ENCODE measurements at regions not wholly inside any gene's neighbourhood (a gene's known extent, or its start where the extent isn't known, plus 50 kb on each side); places are given as distances from the start of the nearest gene placed in this dataset.

- TF ChIP-seq CTCF (optimal IDR thresholded peaks at IDR 0.05 in 1 of 3, IDR thresholded peaks at IDR 0.05 in 1 of 3, conservative IDR thresholded peaks at IDR 0.05 in 1 of 3; ENCODE audit: extremely low read depth in 1 of 3, insufficient read depth in 2 of 3, low read length in 3 of 3) (no peak), EZH2 (IDR thresholded peaks at IDR 0.05; ENCODE audit: low read length) (no peak)
These were observed 189.7 kb downstream of the TLE3 start for GRCh38 chr15:69908060-69908459.

Data from keratinocyte (primary cell).